UCSD-AML1 (cell line): ENCODE measurements at regions not wholly inside any gene's neighbourhood (a gene's known extent, or its start where the extent isn't known, plus 50 kb on each side); places are given as distances from the start of the nearest gene placed in this dataset.
A peak's percentile ranks its signal among the peaks of the same experiment; 100 is the strongest.
"Not testable (repeated sequence)": the region's sequence is repeated elsewhere in the genome, so short reads cannot be mapped to it uniquely, and the experiment has no call there.

Source experiments
- DNase-seq: peaks from one replicate; lab custom pipeline; 2025; ENCODE audit not compliant: unreplicated experiment; lab: John Stamatoyannopoulos, UW

GRCh38 chr18:73688851-73689711 lies 458.6 kb downstream of the FBXO15 start:
- peak; percentile 14 for DNase-seq

- DNase-seq, result no peak
Observed at GRCh38 chr18:73688161-73688560, 459.5 kb downstream of the FBXO15 start.

DNA sequence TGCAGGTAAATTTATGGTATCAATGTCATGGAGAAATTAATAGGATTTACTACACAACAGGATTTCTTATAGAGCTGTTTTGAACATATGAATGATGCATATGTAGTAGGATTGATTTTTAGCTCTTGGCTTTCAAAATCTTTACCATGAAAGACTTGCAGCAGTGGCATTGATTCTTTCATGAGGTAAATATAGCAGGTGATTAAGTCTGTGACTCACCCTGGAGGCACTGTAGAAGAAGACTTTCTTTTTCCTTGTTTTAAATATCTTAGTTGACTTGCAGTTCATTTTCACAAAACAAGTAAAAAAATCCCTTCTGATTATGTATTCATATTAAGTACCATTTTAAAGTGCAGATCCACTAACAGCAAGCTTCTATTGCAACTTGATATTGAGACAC lies 463.0 kb downstream of the FBXO15 start:
- no peak for DNase-seq

GRCh38 chr18:73683409-73684238 lies 464.0 kb downstream of the FBXO15 start:
- peak; percentile 17 for DNase-seq

- no peak for DNase-seq
Observed at GRCh38 chr18:73681912-73682311, 465.7 kb downstream of the FBXO15 start.

DNA sequence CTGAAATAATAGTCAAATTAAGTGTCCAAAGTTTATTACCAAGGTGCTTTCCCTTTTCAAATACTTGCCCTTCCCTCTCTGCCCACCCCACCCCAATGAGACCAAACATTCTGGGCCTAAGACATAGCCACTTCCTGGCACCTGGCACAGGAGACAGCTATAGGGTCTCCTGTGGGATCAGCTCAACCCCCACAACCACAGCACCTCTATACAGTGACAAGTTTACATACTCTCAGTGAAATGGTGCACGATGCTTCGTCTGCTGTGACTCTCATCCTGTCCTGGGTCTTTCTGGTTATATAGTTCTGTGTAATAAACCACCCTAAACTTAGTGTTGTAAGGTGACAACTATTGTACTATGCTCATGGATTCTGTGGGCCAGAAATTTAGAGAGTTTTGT lies 466.2 kb downstream of the FBXO15 start:
- DNase-seq, result no peak

DNA sequence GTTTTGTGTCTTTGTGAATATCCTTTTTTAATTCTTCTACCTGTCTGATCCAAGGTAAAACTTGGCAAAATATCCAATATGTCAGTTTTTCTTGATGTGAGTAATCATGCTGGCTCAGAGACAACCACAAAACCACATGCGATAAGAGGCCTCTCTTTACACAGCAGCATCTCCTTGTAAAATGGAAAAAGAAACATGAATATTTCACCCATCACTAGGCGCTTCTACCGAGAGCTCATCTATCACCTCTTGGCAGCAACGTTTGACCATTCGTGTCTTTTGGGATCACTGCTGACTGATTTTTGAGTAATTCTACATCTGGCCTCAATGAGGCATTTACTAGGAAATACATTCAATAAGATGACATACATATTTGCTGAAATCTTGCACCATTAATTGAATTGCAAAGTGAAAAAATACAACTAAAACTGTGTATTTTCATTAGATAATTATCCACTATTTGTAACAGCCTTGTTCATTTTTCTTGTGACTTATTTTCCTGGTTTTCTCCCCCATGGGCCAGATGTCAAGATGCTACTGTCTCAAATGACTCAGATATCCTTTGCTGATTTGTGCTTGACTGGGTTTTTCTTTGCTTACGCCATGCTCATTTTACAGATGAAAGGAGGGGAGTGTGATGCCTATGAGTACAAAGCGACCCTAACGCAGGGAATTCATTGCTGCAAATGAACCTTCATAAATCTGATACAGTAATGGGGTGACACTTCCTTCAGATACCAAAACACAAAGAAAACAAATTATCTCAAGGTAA lies 467.5 kb downstream of the FBXO15 start:
- no peak for DNase-seq

- DNase-seq, result no peak
Observed at GRCh38 chr18:73677450-73677849, 470.2 kb downstream of the FBXO15 start.

DNA sequence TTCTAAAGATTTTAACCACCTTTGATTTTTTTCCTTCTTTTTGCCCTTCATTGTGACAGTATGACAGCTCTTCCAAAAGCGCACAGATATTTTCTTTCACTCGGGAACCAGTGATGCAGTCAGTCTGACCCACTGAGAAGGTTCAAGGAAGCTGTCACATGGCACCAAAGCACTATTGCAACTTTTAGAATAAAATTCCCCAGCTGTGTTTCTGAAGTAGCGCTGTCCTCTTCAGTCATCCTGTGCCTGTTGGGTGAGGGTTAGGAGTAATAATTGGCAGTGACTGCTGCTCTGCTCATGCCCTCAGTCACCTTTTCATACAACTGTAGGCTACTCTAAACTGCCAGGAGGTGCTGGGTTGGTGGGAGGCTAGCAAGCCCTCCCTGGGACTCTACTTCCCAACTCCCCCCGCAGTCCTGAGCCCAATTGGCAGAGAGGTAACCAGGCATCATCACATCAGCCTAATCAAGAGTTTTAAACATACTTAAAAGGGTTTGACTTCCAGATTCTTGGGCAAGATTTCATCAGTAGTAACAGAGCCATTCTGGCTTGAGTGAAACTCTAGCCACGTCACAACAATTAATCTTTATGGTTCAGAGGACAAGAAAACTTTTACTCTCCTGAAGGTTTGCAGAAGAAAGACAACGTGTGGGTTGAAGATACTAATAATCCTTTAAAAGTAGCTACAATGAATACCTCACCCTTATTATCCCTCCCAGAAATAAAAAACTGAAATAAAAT lies 473.3 kb downstream of the FBXO15 start:
- no peak for DNase-seq

DNA sequence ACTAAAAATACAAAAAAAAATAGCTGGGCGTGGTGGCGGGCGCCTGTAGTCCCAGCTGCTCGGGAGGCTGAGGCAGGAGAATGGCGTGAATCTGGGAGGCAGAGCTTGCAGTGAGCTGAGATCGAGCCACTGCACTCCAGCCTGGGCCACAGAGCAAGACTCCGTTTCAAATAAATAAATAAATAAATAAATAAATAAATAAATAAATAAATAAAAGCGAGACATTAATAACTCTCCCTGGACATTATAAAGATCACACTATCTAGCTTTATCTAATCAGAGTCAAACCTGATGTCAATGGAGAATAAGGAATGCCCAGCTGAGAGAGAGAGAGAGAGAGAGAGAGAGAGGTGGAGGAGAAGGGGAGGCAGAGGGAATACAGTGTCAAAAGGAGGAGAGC lies 476.2 kb downstream of the FBXO15 start:
- DNase-seq, result not testable (repeated sequence)

DNA sequence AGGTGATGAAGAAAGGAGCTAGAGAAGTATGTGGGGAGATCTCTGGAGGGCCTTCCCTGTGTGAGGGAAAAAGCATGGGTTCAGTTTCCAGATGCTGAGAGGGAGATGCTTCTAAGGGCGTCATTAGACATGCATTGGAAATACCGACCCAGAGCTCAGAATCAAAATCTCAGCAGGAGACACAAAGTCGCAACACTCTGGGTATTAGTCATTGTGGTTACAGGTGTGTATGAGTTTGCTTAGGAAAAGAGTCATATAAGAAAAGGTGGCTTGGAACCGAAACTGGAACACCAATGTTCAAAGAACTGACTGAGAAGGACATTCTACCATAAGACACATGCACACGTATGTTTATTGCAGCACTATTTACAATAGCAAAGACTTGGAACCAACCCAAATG lies 477.1 kb downstream of the FBXO15 start:
- DNase-seq, result no peak

DNA sequence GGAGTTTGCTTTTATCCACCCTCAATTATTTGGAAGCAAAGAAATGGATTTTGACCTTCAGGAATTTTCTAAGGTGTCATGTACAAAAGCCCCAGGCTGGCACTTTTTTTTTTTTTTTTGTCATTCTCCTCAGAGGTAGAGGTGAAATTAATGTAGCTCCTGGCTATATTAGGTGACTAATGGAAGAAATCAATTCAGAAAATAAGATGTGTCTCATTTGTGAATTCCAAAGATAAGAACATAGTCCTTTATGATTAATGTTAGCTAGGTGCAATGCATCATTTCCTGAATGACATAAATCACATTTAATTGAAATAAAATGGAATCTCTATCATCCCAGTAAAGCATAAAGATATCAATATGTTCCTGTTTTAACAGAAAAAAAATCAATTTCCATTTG lies 477.6 kb downstream of the FBXO15 start:
- no peak for DNase-seq

- DNase-seq, result no peak
Observed at GRCh38 chr18:73669297-73669696, 478.3 kb downstream of the FBXO15 start.

DNA sequence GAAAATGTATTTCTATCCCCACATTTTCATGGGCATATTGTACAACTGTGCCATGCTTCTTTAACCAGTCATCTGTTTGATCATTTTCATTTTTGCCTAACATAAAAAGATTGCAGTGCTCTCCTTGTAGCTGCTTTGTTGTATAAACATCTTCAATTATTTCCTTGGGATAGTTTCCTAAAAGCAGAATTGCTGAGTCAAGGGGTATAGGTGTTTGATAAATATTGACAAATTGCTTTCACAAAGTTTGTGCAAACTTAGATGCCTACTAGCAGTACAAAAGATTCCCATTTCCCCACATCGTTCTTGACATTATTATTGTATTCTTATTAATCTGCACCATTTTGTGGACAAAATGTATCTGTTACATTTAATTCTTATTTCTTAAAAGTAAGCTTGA lies 479.6 kb downstream of the FBXO15 start:
- DNase-seq, result no peak

- no peak for DNase-seq
Observed at GRCh38 chr18:73666772-73667171, 480.9 kb downstream of the FBXO15 start.

DNA sequence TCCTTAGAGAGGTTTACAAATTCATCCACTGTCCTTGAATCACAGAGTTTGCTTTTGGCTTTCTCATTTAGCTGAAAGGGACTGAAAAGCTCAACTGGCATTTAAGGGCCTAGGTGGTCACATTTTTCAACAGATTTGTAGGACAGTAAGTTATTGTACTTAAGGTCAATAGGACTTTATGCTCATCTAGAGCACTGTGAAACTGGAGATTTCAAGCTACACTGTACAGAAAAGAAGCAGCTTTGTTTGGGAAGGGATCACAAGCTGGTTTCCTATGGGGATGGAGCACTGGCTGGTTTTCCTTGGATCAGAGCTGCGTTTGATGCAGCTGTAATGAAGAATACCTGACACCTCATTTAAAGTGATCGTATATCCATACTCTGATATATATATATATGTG lies 482.7 kb downstream of the FBXO15 start:
- DNase-seq, result no peak

- no peak for DNase-seq
Observed at GRCh38 chr18:73663581-73663980, 484.1 kb downstream of the FBXO15 start.

DNA sequence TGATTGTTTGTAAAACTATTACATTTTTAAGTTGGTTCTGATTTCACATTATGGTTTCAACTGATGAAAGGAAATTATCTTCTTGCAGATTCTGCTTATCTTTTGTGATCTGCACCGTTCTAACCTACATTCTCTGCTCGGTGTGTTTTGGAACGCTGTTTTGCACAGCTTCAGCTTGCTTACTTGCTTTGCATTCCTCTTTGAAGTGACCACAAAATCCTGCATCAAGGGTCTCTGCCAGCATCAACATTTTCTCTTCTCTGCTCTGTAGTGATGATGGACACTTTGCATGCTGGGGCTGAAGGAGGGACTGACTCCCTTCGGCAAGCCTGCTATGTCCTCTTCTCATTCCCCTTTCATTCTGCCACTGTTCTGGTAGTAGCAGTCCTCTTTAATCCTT lies 485.2 kb downstream of the FBXO15 start:
- no peak for DNase-seq

DNA sequence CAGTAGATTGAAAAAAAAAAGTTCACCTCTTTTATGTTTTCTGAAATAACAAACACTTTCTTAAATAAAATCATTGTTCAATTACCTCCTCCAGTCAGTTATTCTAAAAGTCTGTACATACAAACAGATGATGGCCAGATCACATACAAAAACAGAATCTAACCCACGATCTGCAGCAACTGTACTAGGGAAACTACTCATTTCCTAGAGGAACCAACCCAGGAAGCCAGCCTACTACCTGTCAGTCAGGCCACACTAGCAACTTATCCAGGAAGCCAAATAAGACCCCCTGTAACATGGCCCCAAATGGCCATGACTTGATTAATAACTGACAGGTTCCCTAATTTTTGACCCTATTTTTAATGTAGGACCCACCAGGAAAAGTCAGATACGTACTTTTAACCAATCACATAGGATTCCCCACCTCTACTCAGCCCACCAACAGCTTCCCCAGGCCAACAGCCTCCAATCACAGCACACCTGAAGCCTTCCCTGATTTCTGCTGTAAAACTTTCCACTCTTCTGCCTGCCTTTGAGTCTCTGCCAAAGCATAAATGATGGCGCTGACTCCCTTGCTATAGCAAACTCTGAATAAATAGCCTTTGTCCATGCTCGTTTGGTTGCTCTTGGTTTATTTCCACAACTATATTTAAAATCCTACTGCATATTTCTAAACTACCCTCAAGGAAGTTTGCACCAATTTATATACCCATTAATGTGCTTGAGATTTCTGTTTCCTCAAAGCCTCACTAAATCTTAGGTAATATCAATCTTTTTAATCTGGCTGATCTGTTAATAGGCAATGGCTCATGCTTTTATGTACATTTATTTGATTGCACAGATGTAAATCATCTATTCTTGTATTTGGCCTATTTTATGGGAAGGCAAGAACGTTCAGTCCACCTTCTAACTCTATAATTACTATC lies 486.4 kb downstream of the FBXO15 start:
- DNase-seq, result no peak

DNA sequence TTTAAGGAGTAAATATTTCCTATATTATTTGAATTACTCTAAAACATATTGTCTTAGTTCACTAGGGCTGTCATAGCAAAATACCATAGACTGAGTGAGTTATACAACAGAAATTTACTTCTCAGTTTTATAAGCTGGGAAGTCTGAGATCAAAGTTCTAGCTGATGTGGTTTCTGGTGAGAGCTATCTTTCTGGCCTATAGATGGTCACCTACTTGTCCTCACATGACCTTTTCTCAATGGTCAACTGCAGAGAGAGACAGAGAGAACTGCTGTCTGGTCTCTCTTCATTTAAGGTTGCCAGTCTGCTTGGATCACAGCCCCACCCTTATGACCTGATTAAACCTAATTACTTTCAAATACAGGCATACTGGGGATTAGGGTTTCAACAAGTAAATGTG lies 490.9 kb downstream of the FBXO15 start:
- DNase-seq, result no peak
